ENCODE measurements at regions not wholly inside any gene's neighbourhood (a gene's known extent, or its start where the extent isn't known, plus 50 kb on each side); places are given as distances from the start of the nearest gene placed in this dataset.

DNA sequence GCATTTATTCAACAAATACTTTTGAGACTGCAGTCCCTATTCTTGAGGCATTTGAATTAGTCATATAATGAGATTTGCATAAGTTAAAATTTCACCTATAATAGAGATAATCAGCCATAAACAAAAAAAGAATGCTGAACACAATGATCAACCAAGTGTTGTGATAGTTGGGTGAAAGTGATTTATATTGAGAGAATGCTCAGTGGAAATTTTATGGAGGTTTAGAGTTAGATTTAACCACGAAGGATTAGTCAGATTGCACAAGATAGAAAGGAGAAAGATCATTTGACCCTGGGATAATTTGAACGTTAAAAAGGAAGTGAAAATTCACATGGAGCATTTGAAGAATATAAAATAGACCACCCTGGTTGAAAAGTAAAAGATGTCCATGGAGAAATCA is 356.2 kb downstream of the NPR3 start:
- H3K27me3 Mint-ChIP-seq (ENCODE audit: unreplicated experiment), result no peaks in the 10 kb centered on the region
- no peak for DNase-seq
- no peak overlapping the region for H3K4me3 Mint-ChIP-seq (ENCODE audit: unreplicated experiment)
- no peaks in the 10 kb centered on the region for H3K36me3 Mint-ChIP-seq (ENCODE audit: unreplicated experiment)
- TF ChIP-seq, protein P1, sequence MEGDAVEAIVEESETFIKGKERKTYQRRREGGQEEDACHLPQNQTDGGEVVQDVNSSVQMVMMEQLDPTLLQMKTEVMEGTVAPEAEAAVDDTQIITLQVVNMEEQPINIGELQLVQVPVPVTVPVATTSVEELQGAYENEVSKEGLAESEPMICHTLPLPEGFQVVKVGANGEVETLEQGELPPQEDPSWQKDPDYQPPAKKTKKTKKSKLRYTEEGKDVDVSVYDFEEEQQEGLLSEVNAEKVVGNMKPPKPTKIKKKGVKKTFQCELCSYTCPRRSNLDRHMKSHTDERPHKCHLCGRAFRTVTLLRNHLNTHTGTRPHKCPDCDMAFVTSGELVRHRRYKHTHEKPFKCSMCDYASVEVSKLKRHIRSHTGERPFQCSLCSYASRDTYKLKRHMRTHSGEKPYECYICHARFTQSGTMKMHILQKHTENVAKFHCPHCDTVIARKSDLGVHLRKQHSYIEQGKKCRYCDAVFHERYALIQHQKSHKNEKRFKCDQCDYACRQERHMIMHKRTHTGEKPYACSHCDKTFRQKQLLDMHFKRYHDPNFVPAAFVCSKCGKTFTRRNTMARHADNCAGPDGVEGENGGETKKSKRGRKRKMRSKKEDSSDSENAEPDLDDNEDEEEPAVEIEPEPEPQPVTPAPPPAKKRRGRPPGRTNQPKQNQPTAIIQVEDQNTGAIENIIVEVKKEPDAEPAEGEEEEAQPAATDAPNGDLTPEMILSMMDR (IDR thresholded peaks at IDR 0.05; ENCODE audit: partially characterized antibody, unreplicated experiment), result no peak
- peaks cover 3% of the 10 kb centered on the region for H3K4me1 Mint-ChIP-seq (ENCODE audit: low read depth, unreplicated experiment)
- no peak overlapping the region for H3K27ac Mint-ChIP-seq (ENCODE audit: unreplicated experiment)
- no peaks in the 10 kb centered on the region for H3K9me3 Mint-ChIP-seq (ENCODE audit: unreplicated experiment)

- no peak overlapping the region for H3K27ac Mint-ChIP-seq (ENCODE audit: unreplicated experiment)
- H3K4me1 Mint-ChIP-seq (ENCODE audit: low read depth, unreplicated experiment), result peaks cover 3% of the 10 kb centered on the region
- H3K27me3 Mint-ChIP-seq (ENCODE audit: unreplicated experiment), result no peaks in the 10 kb centered on the region
Measured at GRCh38 chr5:33068786-33069185, 357.7 kb downstream of the NPR3 start.

GRCh38 chr5:33072296-33072695 is 361.2 kb downstream of the NPR3 start:
- TF ChIP-seq, protein P1 (IDR thresholded peaks at IDR 0.05; ENCODE audit: partially characterized antibody, unreplicated experiment), result no peak
- Mint-ChIP-seq H3K4me3 (ENCODE audit: unreplicated experiment) (no peak overlapping the region), H3K27me3 (ENCODE audit: unreplicated experiment) (no peaks in the 10 kb centered on the region), H3K36me3 (ENCODE audit: unreplicated experiment) (no peaks in the 10 kb centered on the region), H3K27ac (ENCODE audit: unreplicated experiment) (no peak overlapping the region), H3K4me1 (ENCODE audit: low read depth, unreplicated experiment) (no peaks in the 10 kb centered on the region), H3K9me3 (ENCODE audit: unreplicated experiment) (no peaks in the 10 kb centered on the region)
- no peak for DNase-seq

More at GRCh38 chr5:33068786-33069185, 357.7 kb downstream of the NPR3 start:
- DNase-seq, result no peak
- Mint-ChIP-seq H3K9me3 (ENCODE audit: unreplicated experiment) (no peaks in the 10 kb centered on the region), H3K4me3 (ENCODE audit: unreplicated experiment) (no peak overlapping the region), H3K36me3 (ENCODE audit: unreplicated experiment) (no peaks in the 10 kb centered on the region)
- TF ChIP-seq, protein P1 (IDR thresholded peaks at IDR 0.05; ENCODE audit: partially characterized antibody, unreplicated experiment), result no peak

DNA sequence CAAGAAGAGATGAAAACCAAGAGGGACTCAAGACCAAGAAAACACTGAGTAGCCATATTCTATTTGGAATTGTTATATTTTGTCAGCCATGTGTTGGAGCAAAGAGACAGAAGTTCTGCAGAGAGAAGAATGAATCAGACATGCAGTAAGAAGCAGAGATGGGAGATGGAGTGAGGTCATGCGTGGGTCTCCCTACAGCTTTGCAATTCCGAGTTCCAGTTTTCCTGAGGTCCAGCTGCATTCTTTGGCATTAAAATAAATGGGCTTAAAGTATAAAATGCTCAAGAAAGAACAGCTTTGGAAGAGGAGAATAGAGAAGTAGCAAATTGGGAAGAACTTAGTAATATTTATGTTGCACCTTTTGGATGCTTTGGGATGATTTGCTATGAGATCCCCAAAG is 361.6 kb downstream of the NPR3 start:
- Mint-ChIP-seq H3K4me1 (ENCODE audit: low read depth, unreplicated experiment) (no peaks in the 10 kb centered on the region), H3K27ac (ENCODE audit: unreplicated experiment) (no peak overlapping the region), H3K36me3 (ENCODE audit: unreplicated experiment) (no peaks in the 10 kb centered on the region), H3K4me3 (ENCODE audit: unreplicated experiment) (no peak overlapping the region), H3K9me3 (ENCODE audit: unreplicated experiment) (no peaks in the 10 kb centered on the region), H3K27me3 (ENCODE audit: unreplicated experiment) (no peaks in the 10 kb centered on the region)
- DNase-seq, result no peak
- TF ChIP-seq, protein P1 (IDR thresholded peaks at IDR 0.05; ENCODE audit: partially characterized antibody, unreplicated experiment), result no peak

GRCh38 chr5:33073881-33074327 is 362.8 kb downstream of the NPR3 start:
- no peak overlapping the region for H3K27ac Mint-ChIP-seq (ENCODE audit: unreplicated experiment)
- H3K4me3 Mint-ChIP-seq (ENCODE audit: unreplicated experiment), result no peak overlapping the region
- H3K9me3 Mint-ChIP-seq (ENCODE audit: unreplicated experiment), result no peaks in the 10 kb centered on the region
- TF ChIP-seq, protein P1 (IDR thresholded peaks at IDR 0.05; ENCODE audit: partially characterized antibody, unreplicated experiment), result no peak
- no peaks in the 10 kb centered on the region for H3K4me1 Mint-ChIP-seq (ENCODE audit: low read depth, unreplicated experiment)
- no peaks in the 10 kb centered on the region for H3K27me3 Mint-ChIP-seq (ENCODE audit: unreplicated experiment)
- no peak for DNase-seq
- no peaks in the 10 kb centered on the region for H3K36me3 Mint-ChIP-seq (ENCODE audit: unreplicated experiment)
